Dendritic cell treated with granulocyte-macrophage colony-stimulating factor and Interleukin-4, amounts not matched to agents 40 ng/mL and 50 ng/mL, for 4 days (primary cell): ENCODE measurements at regions not wholly inside any gene's neighbourhood (a gene's known extent, or its start where the extent isn't known, plus 50 kb on each side); places are given as distances from the start of the nearest gene placed in this dataset.

Source experiments
- H3K27ac Mint-ChIP-seq: one replicate; pipeline ENCODE4 v1.8.0; 2022; ENCODE audit warnings: mild to moderate bottlenecking, mixed read lengths
- H3K27me3 Mint-ChIP-seq: one replicate; pipeline ENCODE4 v1.8.0; 2022; ENCODE audit warnings: mild to moderate bottlenecking, mixed read lengths
- H3K36me3 Mint-ChIP-seq: one replicate; pipeline ENCODE4 v1.8.0; 2022; ENCODE audit warnings: low read depth, mixed read lengths
- H3K4me1 Mint-ChIP-seq: one replicate; pipeline ENCODE4 v1.8.0; 2022; ENCODE audit warnings: low read depth, mixed read lengths
- H3K4me3 Mint-ChIP-seq: one replicate; pipeline ENCODE4 v1.8.0; 2022; ENCODE audit warnings: mild to moderate bottlenecking, moderate library complexity, mixed read lengths
- H3K9me3 Mint-ChIP-seq: one replicate; pipeline ENCODE4 v1.8.0; 2022; ENCODE audit warnings: mixed read lengths
- intact Hi-C: fragments of 100-400 bp; cut with micrococcal nuclease; formaldehyde crosslinking; loops from one replicate; pipeline ENCODE4 v1.15.0; 2022

DNA sequence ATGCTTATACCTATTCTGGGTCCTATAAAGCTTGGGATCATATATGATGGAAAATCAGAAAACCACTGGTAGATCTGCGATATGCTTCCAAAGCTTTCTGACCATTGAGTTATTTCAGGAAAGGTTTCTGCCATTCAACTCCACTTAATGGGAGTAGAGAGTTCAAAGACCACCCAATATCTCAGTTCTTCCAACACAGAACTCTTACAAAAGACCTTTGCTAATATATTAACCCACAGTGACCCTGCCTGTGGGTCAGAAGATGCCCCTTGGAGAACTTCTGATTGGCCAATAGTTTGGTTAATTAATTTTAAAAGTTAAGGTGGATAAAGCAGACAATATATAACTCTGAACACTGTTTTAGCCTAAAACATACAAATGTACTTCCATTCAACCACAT is 213.0 kb downstream of the IPO8 start:
- H3K4me3 Mint-ChIP-seq, result no peak overlapping the region
- intact Hi-C loops, result no loop called here
- H3K27me3 Mint-ChIP-seq, result no peaks in the 10 kb centered on the region
- H3K27ac Mint-ChIP-seq, result no peak overlapping the region
- no peaks in the 10 kb centered on the region for H3K36me3 Mint-ChIP-seq
- no peaks in the 10 kb centered on the region for H3K4me1 Mint-ChIP-seq
- peaks cover 12% of the 10 kb centered on the region for H3K9me3 Mint-ChIP-seq

DNA sequence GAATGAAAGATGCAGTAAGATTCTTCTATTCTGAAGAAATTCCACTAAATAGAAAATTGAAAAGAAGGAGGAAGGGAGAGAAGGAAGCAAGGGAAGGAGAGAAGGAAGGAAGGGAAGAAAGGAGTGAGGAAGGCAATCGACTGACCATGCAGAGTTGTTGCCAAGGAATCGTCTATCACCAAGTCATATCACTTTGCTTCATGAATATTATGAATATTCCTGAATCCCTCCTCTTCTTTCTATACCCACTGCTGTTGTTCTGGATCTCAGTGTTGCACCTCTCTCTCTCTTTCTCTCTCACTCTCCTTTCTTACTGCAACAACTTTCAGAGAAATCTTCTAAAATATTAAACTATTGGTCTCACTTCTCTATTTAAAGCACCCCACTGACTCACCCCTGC is 222.4 kb downstream of the IPO8 start:
- intact Hi-C loops, result no loop called here
- no peak overlapping the region for H3K4me3 Mint-ChIP-seq
- H3K27ac Mint-ChIP-seq, result no peak overlapping the region
- no peaks in the 10 kb centered on the region for H3K27me3 Mint-ChIP-seq
- H3K4me1 Mint-ChIP-seq, result no peaks in the 10 kb centered on the region
- H3K9me3 Mint-ChIP-seq, result peaks cover 49% of the 10 kb centered on the region
- H3K36me3 Mint-ChIP-seq, result no peaks in the 10 kb centered on the region

DNA sequence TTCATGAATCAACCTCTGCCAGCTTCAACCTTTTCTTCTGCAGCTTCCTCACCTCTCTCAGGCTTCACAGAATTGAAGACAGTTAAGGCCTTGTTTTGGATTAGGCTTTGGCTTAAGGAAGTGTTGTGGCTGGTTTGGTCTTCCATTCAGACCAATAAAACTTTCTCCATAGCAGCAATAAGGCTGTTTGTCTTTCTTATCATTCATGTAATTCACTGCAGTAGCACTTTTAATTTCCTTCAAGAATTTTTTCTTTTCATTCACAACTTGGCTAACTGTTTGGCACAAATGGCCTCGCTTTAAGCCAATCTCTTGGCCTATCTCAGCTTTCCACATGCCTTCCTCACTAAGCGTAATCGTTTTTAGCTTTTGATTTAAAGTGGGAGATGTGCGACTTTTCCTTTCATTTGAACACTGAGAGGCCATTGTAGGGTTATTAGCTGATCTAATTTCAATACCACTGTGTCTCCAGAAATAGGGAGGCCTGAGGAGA is 229.5 kb downstream of the IPO8 start:
- H3K36me3 Mint-ChIP-seq, result no peaks in the 10 kb centered on the region
- peaks cover 31% of the 10 kb centered on the region for H3K9me3 Mint-ChIP-seq
- H3K27me3 Mint-ChIP-seq, result no peaks in the 10 kb centered on the region
- intact Hi-C loops, result no loop called here
- no peak overlapping the region for H3K27ac Mint-ChIP-seq
- H3K4me3 Mint-ChIP-seq, result no peak overlapping the region
- no peaks in the 10 kb centered on the region for H3K4me1 Mint-ChIP-seq

DNA sequence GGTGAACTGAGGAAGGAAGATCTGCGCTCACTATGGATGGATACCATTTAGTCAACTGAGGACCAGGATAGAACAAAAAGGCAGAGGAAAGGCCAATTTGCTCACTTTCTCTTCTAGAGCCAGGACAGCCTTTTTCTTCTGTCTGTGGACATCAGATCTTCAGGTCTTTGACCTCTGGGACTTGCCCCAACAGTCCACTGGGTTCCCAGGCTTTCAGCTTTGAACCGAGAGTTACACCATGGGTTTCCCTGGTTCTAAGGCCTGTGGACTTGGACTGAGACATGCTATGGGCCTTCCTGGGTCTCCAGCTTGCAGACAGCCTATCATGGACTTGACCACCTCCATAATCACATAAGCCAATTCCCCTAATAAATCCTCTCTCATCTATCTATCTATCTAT is 232.0 kb downstream of the IPO8 start:
- Mint-ChIP-seq H3K27me3 (no peaks in the 10 kb centered on the region), H3K27ac (no peak overlapping the region), H3K9me3 (peaks cover 14% of the 10 kb centered on the region), H3K36me3 (no peaks in the 10 kb centered on the region), H3K4me1 (no peaks in the 10 kb centered on the region), H3K4me3 (no peak overlapping the region)
- intact Hi-C loops, result no loop called here

DNA sequence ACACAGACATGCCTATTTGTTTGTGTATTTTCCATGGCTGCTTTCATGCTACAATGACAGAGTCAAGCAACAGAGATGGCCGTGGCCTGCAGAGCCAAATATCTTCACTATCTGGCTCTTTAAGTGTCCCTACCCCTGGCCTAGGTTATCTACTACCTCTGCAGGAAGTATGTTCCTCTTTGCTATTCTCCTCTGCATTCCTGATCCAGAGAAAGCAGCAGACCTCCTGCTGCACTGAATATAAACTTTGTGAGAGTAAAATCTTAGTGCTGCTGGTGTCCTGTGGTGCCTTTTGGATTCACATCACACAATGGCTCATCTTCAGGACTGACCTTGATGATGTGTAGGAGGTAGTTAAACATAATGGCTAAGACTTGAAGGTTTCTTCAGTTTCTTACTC is 233.4 kb downstream of the IPO8 start:
- Mint-ChIP-seq H3K4me3 (no peak overlapping the region), H3K27ac (no peak overlapping the region), H3K36me3 (no peaks in the 10 kb centered on the region), H3K9me3 (peaks cover 10% of the 10 kb centered on the region), H3K27me3 (no peaks in the 10 kb centered on the region), H3K4me1 (no peaks in the 10 kb centered on the region)
- intact Hi-C loops, result no loop called here

- H3K4me1 Mint-ChIP-seq, result no peaks in the 10 kb centered on the region
- peaks cover 10% of the 10 kb centered on the region for H3K9me3 Mint-ChIP-seq
- no peaks in the 10 kb centered on the region for H3K36me3 Mint-ChIP-seq
- H3K27ac Mint-ChIP-seq, result no peak overlapping the region
- intact Hi-C loops, result no loop called here
- H3K27me3 Mint-ChIP-seq, result no peaks in the 10 kb centered on the region
- no peak overlapping the region for H3K4me3 Mint-ChIP-seq
These were observed 234.5 kb downstream of the IPO8 start for GRCh38 chr12:30461026-30461615.

- no peak overlapping the region for H3K4me3 Mint-ChIP-seq
- no peaks in the 10 kb centered on the region for H3K4me1 Mint-ChIP-seq
- H3K27me3 Mint-ChIP-seq, result no peaks in the 10 kb centered on the region
- no peak overlapping the region for H3K27ac Mint-ChIP-seq
- H3K36me3 Mint-ChIP-seq, result no peaks in the 10 kb centered on the region
- intact Hi-C loops, result no loop called here
- peaks cover 1% of the 10 kb centered on the region for H3K9me3 Mint-ChIP-seq
These were observed 237.2 kb downstream of the IPO8 start for GRCh38 chr12:30458453-30458852.

GRCh38 chr12:30457621-30458289 is 237.9 kb downstream of the IPO8 start:
- no peak overlapping the region for H3K4me3 Mint-ChIP-seq
- intact Hi-C loops, result no loop called here
- no peaks in the 10 kb centered on the region for H3K9me3 Mint-ChIP-seq
- H3K4me1 Mint-ChIP-seq, result no peaks in the 10 kb centered on the region
- H3K27ac Mint-ChIP-seq, result no peak overlapping the region
- no peaks in the 10 kb centered on the region for H3K27me3 Mint-ChIP-seq
- H3K36me3 Mint-ChIP-seq, result no peaks in the 10 kb centered on the region

DNA sequence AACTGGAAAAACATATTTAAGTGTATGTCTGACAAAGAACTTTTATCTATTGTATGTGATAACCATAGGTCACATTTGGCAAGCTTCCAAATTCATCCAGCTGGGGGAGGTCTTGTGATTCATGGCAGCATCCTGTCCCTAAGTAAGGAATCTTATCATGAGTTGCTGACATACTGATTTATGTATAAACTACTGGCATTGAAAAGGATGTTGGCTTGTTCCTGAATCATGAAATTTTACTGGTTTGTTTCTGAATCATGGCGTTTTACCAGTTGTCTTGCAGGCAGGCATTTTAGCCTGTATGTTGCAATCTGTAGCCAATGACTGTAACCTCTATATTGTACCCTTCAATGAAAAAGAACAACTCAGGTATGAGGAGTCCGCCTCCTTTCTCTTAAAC is 244.8 kb downstream of the IPO8 start:
- Mint-ChIP-seq H3K4me1 (no peaks in the 10 kb centered on the region), H3K36me3 (no peaks in the 10 kb centered on the region), H3K9me3 (peaks cover 48% of the 10 kb centered on the region), H3K4me3 (no peak overlapping the region), H3K27me3 (no peaks in the 10 kb centered on the region), H3K27ac (no peak overlapping the region)
- intact Hi-C loops, result no loop called here

DNA sequence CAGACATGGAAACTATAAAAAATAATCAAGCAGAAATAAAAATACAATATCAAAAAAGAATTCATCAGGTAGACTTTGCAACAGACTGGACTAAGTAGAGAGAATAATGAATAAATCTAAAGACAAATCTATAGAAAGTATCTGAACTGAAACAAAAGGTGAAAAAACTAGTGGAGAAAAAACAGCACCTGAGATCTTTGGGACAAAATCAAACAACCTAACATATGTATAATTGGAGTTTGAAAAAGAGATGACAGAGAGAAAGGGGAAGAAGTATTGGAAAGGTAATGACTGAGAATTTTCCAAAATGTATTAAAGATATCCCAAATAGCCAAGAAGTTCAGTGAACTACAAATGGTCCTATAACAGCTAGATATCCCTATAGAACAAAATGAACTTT is 245.4 kb downstream of the IPO8 start:
- Mint-ChIP-seq H3K27me3 (no peaks in the 10 kb centered on the region), H3K27ac (no peak overlapping the region), H3K9me3 (peaks cover 48% of the 10 kb centered on the region), H3K36me3 (no peaks in the 10 kb centered on the region), H3K4me3 (no peak overlapping the region), H3K4me1 (no peaks in the 10 kb centered on the region)
- intact Hi-C loops, result no loop called here

GRCh38 chr12:30448038-30448437 is 247.6 kb downstream of the IPO8 start:
- peaks cover 48% of the 10 kb centered on the region for H3K9me3 Mint-ChIP-seq
- H3K4me1 Mint-ChIP-seq, result no peaks in the 10 kb centered on the region
- no peak overlapping the region for H3K4me3 Mint-ChIP-seq
- H3K27ac Mint-ChIP-seq, result no peak overlapping the region
- intact Hi-C loops, result no loop called here
- no peaks in the 10 kb centered on the region for H3K27me3 Mint-ChIP-seq
- H3K36me3 Mint-ChIP-seq, result no peaks in the 10 kb centered on the region

DNA sequence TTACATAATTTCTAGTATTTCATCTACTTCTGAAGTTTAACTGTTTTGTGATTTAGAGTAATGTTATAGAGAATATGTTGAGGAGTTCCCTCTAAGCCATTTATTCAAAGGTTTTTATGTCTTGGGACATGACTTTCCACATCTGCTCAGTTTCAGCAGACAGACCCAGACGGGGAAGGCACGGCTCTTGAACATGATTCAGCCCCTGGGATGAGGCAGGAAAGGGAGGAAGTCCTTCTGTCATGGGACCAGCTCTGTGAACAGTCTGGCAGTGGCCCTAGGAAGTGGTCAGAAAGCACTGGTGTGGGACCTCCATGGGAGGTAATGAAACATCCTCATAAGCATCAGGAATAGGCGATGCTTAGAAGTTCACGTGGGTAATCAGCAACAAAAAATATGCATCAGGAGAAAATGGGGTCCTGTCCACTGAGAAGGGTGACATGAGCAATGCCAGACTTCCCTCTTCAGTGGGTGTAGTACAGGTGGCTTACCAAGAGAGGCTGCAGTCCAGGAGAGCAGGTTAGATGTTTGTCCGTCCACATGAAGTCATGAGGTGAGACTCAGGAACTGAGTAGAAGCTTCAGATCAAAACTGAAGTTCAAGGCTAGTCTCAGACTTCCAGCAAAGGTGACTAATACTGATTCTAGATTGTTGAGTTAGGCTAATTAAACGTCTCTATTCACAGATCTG is 248.5 kb downstream of the IPO8 start:
- no peaks in the 10 kb centered on the region for H3K27me3 Mint-ChIP-seq
- peaks cover 47% of the 10 kb centered on the region for H3K9me3 Mint-ChIP-seq
- no peak overlapping the region for H3K27ac Mint-ChIP-seq
- H3K4me3 Mint-ChIP-seq, result no peak overlapping the region
- H3K36me3 Mint-ChIP-seq, result no peaks in the 10 kb centered on the region
- H3K4me1 Mint-ChIP-seq, result no peaks in the 10 kb centered on the region
- intact Hi-C loops, result no loop called here

DNA sequence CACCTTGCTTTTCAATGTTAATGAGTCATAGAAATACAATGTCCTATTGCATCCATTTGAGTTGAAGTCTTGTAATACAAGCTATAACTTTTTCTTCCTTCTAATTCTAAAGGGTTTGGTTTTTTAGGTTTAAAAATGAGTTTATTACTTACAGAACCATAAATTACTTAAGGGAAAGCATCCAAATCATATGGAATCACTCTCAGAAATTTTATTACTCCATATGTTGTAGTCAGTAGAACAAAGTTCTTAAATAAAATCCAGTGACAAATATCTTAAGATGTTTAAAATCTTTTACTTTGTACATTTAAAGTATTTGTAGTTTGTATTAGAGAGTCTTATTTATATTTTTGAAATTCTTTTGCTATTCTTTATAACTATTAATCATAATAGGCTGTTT is 253.2 kb downstream of the IPO8 start:
- no peak overlapping the region for H3K27ac Mint-ChIP-seq
- H3K4me3 Mint-ChIP-seq, result no peak overlapping the region
- no peaks in the 10 kb centered on the region for H3K4me1 Mint-ChIP-seq
- H3K36me3 Mint-ChIP-seq, result no peaks in the 10 kb centered on the region
- intact Hi-C loops, result no loop called here
- peaks cover 6% of the 10 kb centered on the region for H3K9me3 Mint-ChIP-seq
- H3K27me3 Mint-ChIP-seq, result no peaks in the 10 kb centered on the region

DNA sequence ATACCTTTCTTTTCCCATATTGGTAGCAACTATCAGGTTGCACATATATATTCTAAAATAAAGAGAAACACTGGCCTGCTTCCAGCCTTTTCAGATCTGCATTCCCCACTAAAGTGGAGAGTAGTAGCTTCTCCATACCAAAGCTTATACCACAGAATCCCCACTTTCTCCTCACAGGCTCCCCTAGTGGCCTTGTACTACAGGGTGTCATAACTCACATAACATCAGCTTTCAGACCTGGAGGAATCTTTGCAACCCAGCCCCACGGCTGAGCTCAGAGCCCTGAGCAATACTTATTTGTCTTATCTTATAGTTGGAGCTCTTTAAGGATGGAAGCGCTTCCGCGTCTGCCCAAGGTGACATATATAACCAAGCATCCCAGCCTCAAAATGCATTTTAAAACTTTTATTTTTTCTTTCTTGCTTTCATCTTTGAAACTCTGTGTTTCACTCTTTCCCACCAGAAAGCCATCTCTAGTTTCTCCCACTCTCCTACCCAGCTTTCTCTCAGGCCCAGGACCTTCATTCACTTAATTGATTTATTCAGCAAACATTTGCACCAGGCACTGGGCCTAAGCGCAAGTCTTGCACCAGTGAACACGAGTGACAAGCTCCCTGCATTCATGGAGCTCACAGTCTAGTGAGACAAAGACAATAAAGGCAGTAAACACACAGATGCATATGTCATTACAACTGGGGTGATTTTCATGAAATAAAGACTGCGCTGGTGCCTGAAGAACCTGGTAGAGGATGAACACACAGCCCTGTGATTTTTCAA is 254.7 kb downstream of the IPO8 start:
- Mint-ChIP-seq H3K27me3 (no peaks in the 10 kb centered on the region), H3K36me3 (no peaks in the 10 kb centered on the region), H3K9me3 (no peaks in the 10 kb centered on the region), H3K27ac (no peak overlapping the region), H3K4me1 (no peaks in the 10 kb centered on the region), H3K4me3 (no peak overlapping the region)
- intact Hi-C loops, result no loop called here
